ENCODE measurements at regions not wholly inside any gene's neighbourhood (a gene's known extent, or its start where the extent isn't known, plus 50 kb on each side); places are given as distances from the start of the nearest gene placed in this dataset.
"Not testable (repeated sequence)": the region's sequence is repeated elsewhere in the genome, so short reads cannot be mapped to it uniquely, and the experiment has no call there.

- H3K9me3 ChIP-seq (replicated peaks; ENCODE audit: control insufficient read depth, insufficient read depth, low read length); dilution Hi-C loops (cut with MboI; ENCODE audit: extremely low pct_ligation_motif_present, low sequenced_read_pairs); H3K36me3 ChIP-seq (ENCODE audit: control insufficient read depth in 2 of 2, extremely low read depth in 1 of 2, insufficient read depth in 2 of 2, low read length in 2 of 2); POLR2A ChIA-PET; FAIRE-seq; H3K9me1 ChIP-seq (replicated peaks; ENCODE audit: control insufficient read depth, extremely low read depth, insufficient read depth, low read length); H2AFZ ChIP-seq (ENCODE audit: low read depth, low read length); H3K27ac ChIP-seq (ENCODE audit: insufficient read depth, low read depth, low read length); H3K4me1 ChIP-seq (ENCODE audit: control insufficient read depth, extremely low read depth, insufficient read depth, low read length); DNase-seq (ENCODE audit: low read depth, low spot score); BruUV-seq (replicated peaks); H3K4me3 ChIP-seq (replicated peaks in 1 of 3; ENCODE audit: insufficient read depth in 1 of 3, low read depth in 1 of 3, low read length in 3 of 3); H3K79me2 ChIP-seq (ENCODE audit: control insufficient read depth, insufficient read depth, low read length); H4K20me1 ChIP-seq (replicated peaks; ENCODE audit: control insufficient read depth, extremely low read depth, insufficient read depth, low read length); H3K9ac ChIP-seq (replicated peaks; ENCODE audit: extremely low read depth, insufficient read depth, low read length); H3K4me2 ChIP-seq (ENCODE audit: insufficient read depth, low read length); H3K27me3 ChIP-seq (ENCODE audit: control insufficient read depth in 2 of 2, insufficient read depth in 2 of 2, low read length in 2 of 2): not testable (repeated sequence)
- CTCF ChIA-PET: interaction anchor here (0.8 to 3.2 kb wide), 5 partner anchors 11 to 361 kb away, joined by 3 to 58 read pairs (median 8); no protein-coding TSS in a partner anchor
- intact Hi-C loops (cut with micrococcal nuclease): loop anchor here (1.0 to 5.0 kb wide), 3 partner anchors 313 to 845 kb away; no protein-coding TSS in a partner anchor
These were observed 78.7 kb upstream of the DRD5 start for GRCh38 chr4:9702696-9703095.

GRCh38 chr4:9703391-9703790 lies 78.0 kb upstream of the DRD5 start:
- FAIRE-seq (no peak), DNase-seq (ENCODE audit: low read depth, low spot score) (peak; percentile 3)
- Histone ChIP-seq H3K9me1 (replicated peaks; ENCODE audit: control insufficient read depth, extremely low read depth, insufficient read depth, low read length) (no peaks in the 10 kb centered on the region), H3K4me2 (ENCODE audit: insufficient read depth, low read length) (no peak overlapping the region), H3K27me3 (ENCODE audit: control insufficient read depth in 2 of 2, insufficient read depth in 2 of 2, low read length in 2 of 2) (no peaks in the 10 kb centered on the region), H4K20me1 (replicated peaks; ENCODE audit: control insufficient read depth, extremely low read depth, insufficient read depth, low read length) (no peaks in the 10 kb centered on the region), H3K4me1 (ENCODE audit: control insufficient read depth, extremely low read depth, insufficient read depth, low read length) (no peaks in the 10 kb centered on the region), H3K4me3 (replicated peaks in 1 of 3; ENCODE audit: insufficient read depth in 1 of 3, low read depth in 1 of 3, low read length in 3 of 3) (no peak overlapping the region), H3K9ac (replicated peaks; ENCODE audit: extremely low read depth, insufficient read depth, low read length) (no peak overlapping the region), H3K9me3 (replicated peaks; ENCODE audit: control insufficient read depth, insufficient read depth, low read length) (no peaks in the 10 kb centered on the region), H3K27ac (ENCODE audit: insufficient read depth, low read depth, low read length) (no peak overlapping the region), H3K79me2 (ENCODE audit: control insufficient read depth, insufficient read depth, low read length) (no peaks in the 10 kb centered on the region), H2AFZ (ENCODE audit: low read depth, low read length) (no peak overlapping the region), H3K36me3 (ENCODE audit: control insufficient read depth in 2 of 2, extremely low read depth in 1 of 2, insufficient read depth in 2 of 2, low read length in 2 of 2) (no peaks in the 10 kb centered on the region)
- no TSS peak for BruUV-seq (replicated peaks)
- CTCF ChIA-PET: interaction anchor here (0.8 to 3.2 kb wide), 8 partner anchors 8 to 846 kb away, joined by 3 to 58 read pairs (median 4); no protein-coding TSS in a partner anchor
- POLR2A ChIA-PET: interaction anchor here (0.6 kb wide), 1 partner anchor 359 kb away, joined by 3 read pairs; no protein-coding TSS in a partner anchor
- dilution Hi-C loops (cut with MboI; ENCODE audit: extremely low pct_ligation_motif_present, low sequenced_read_pairs) (no loop called here), intact Hi-C loops (cut with micrococcal nuclease) (loop anchor here (1.0 to 5.0 kb wide), 3 partner anchors 312 to 844 kb away; no protein-coding TSS in a partner anchor)
- TF ChIP-seq POLR2AphosphoS5 (IDR thresholded peaks at IDR 0.05; ENCODE audit: insufficient read depth, low read depth, low read length): no peak
- TF ChIP-seq, protein P1, sequence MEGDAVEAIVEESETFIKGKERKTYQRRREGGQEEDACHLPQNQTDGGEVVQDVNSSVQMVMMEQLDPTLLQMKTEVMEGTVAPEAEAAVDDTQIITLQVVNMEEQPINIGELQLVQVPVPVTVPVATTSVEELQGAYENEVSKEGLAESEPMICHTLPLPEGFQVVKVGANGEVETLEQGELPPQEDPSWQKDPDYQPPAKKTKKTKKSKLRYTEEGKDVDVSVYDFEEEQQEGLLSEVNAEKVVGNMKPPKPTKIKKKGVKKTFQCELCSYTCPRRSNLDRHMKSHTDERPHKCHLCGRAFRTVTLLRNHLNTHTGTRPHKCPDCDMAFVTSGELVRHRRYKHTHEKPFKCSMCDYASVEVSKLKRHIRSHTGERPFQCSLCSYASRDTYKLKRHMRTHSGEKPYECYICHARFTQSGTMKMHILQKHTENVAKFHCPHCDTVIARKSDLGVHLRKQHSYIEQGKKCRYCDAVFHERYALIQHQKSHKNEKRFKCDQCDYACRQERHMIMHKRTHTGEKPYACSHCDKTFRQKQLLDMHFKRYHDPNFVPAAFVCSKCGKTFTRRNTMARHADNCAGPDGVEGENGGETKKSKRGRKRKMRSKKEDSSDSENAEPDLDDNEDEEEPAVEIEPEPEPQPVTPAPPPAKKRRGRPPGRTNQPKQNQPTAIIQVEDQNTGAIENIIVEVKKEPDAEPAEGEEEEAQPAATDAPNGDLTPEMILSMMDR (IDR thresholded peaks at IDR 0.05; ENCODE audit: extremely low read depth in 1 of 2, insufficient read depth in 1 of 2, low read depth in 1 of 2, low read length in 2 of 2): peak; percentile 45

DNA sequence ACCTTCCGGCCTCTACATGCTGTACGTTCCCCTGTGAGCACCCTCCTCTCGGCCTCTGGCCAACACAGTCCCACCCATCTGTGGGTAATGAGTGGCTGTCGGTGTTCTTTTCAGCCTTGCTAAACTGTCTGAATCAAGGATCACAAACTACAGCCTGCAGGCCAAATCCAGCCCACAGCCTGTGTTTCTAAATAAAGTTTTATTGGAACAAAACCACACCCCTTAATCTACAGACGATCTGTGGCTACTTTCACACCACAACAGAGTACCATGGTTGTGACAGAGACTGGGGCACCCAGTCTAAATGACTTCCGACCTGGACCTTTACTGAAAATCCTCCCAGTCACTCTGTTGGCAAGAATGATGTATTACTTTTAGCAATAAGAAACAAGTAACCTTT lies 77.3 kb upstream of the DRD5 start:
- H3K4me2 ChIP-seq (ENCODE audit: insufficient read depth, low read length); H3K4me1 ChIP-seq (ENCODE audit: control insufficient read depth, extremely low read depth, insufficient read depth, low read length); FAIRE-seq; dilution Hi-C loops (cut with MboI; ENCODE audit: extremely low pct_ligation_motif_present, low sequenced_read_pairs); H3K36me3 ChIP-seq (ENCODE audit: control insufficient read depth in 2 of 2, extremely low read depth in 1 of 2, insufficient read depth in 2 of 2, low read length in 2 of 2); H3K27me3 ChIP-seq (ENCODE audit: control insufficient read depth in 2 of 2, insufficient read depth in 2 of 2, low read length in 2 of 2); H4K20me1 ChIP-seq (replicated peaks; ENCODE audit: control insufficient read depth, extremely low read depth, insufficient read depth, low read length); DNase-seq (ENCODE audit: low read depth, low spot score); H3K9me3 ChIP-seq (replicated peaks; ENCODE audit: control insufficient read depth, insufficient read depth, low read length); H3K9ac ChIP-seq (replicated peaks; ENCODE audit: extremely low read depth, insufficient read depth, low read length); H3K27ac ChIP-seq (ENCODE audit: insufficient read depth, low read depth, low read length); H3K4me3 ChIP-seq (replicated peaks in 1 of 3; ENCODE audit: insufficient read depth in 1 of 3, low read depth in 1 of 3, low read length in 3 of 3); H2AFZ ChIP-seq (ENCODE audit: low read depth, low read length); H3K9me1 ChIP-seq (replicated peaks; ENCODE audit: control insufficient read depth, extremely low read depth, insufficient read depth, low read length); H3K79me2 ChIP-seq (ENCODE audit: control insufficient read depth, insufficient read depth, low read length); BruUV-seq (replicated peaks): not testable (repeated sequence)
- ChIA-PET CTCF (interaction anchor here (0.8 to 3.2 kb wide), 7 partner anchors 13 to 845 kb away, joined by 3 to 58 read pairs (median 4); no protein-coding TSS in a partner anchor), POLR2A (interaction anchor here (0.6 kb wide), 1 partner anchor 358 kb away, joined by 3 read pairs; no protein-coding TSS in a partner anchor)
- intact Hi-C loops (cut with micrococcal nuclease): loop anchor here (5.0 kb wide), 1 partner anchor 843 kb away; no protein-coding TSS in a partner anchor

Data from endothelial cell of umbilical vein (primary cell).